HepG2 (cell line): ENCODE measurements at regions not wholly inside any gene's neighbourhood (a gene's known extent, or its start where the extent isn't known, plus 50 kb on each side); places are given as distances from the start of the nearest gene placed in this dataset.

ENCODE experiments used
- ATAC-seq: fragments of 200-7000 bp; cut with Tn5 transposase; 3 replicates; pipeline ENCODE4 v1.9.1; 2020; ENCODE audit warnings: mild to moderate bottlenecking, moderate library complexity
- BruUV-seq: library from RNA; stranded (reverse); fragments of 400-500 nt; replicated peaks from 2 replicates; lab custom pipeline; 2021; lab: Mats Ljungman, UMichigan
- CTCF ChIA-PET: fragments of 300-600 bp; formaldehyde crosslinking; extraction: SDS; loops from one replicate; lab custom pipeline; 2021; ENCODE audit warnings: low total read pairs, inconsistent platforms, low intra/inter-chr PET ratio; lab: Yijun Ruan, JAX
- POLR2A ChIA-PET: fragments of 350-600 bp; sonication (Branson Sonifier 250); formaldehyde crosslinking; loops from one replicate; lab custom pipeline; 2020; ENCODE audit warnings: antibody characterized with exemption, inconsistent platforms; lab: Yijun Ruan, JAX
- DNase-seq: peaks from one replicate; pipeline ENCODE4 v3.0.0-alpha.2; 2015; ENCODE audit warnings: low spot score
- FAIRE-seq: peaks from 3 replicates; lab custom pipeline; 2011; peaks lifted over from hg19 to GRCh38; lab: Jason Lieb, UNC
- H2AFZ ChIP-seq: one replicate; pipeline ENCODE4 v1.6.1; 2011; ENCODE audit warnings: low read length, inconsistent platforms
- H3K27ac ChIP-seq: fragments of 300-600 bp; 3 replicates; pipeline ENCODE4 v1.8.0; 2011; ENCODE audit warnings: mixed run types, mild to moderate bottlenecking, mixed read lengths, low read length, inconsistent platforms; ENCODE audit not compliant: insufficient read depth; ENCODE audit errors: extremely low read length
- H3K27me3 ChIP-seq, 2 experiments: fragments of 200-600 bp in 1 of 2; 2 replicates in 1 of 2; 3 replicates in 1 of 2; pipeline versions ENCODE4 v1.6.0 to v1.8.0; 2011; ENCODE audit warnings: low read length in 2 of 2, mild to moderate bottlenecking in 2 of 2, moderate library complexity in 2 of 2, inconsistent platforms in 1 of 2; ENCODE audit not compliant: insufficient read depth in 2 of 2, control insufficient read depth in 1 of 2
- H3K36me3 ChIP-seq, 2 experiments: fragments of 200-600 bp in 1 of 2; replicated peaks in 1 of 2; 2 replicates in 1 of 2; 3 replicates in 1 of 2; pipeline versions ENCODE4 v1.5.1 to v1.8.0; 2011; ENCODE audit warnings: low read length in 2 of 2, inconsistent platforms in 1 of 2; ENCODE audit not compliant: insufficient read depth in 2 of 2, control insufficient read depth in 1 of 2
- H3K4me1 ChIP-seq: 2 replicates; pipeline ENCODE4 v1.5.1; 2012; ENCODE audit warnings: low read length, inconsistent platforms; ENCODE audit not compliant: insufficient read depth
- H3K4me2 ChIP-seq: 2 replicates; pipeline ENCODE4 v1.6.0; 2011; ENCODE audit warnings: low read depth, low read length, inconsistent platforms
- H3K4me3 ChIP-seq, 3 experiments: fragments of 200-600 bp in 1 of 3; sonication (generic), shearing (Covaris generic) in 1 of 3; replicated peaks in 1 of 3; 2 replicates each; pipeline ENCODE4 v1.5.1; 2011 to 2016; ENCODE audit warnings: low read length in 3 of 3, inconsistent platforms in 2 of 3, low read depth in 2 of 3, mild to moderate bottlenecking in 2 of 3, control low read depth in 1 of 3, mixed read lengths in 1 of 3; ENCODE audit not compliant: insufficient read depth in 1 of 3
- H3K79me2 ChIP-seq: one replicate; pipeline ENCODE4 v1.6.1; 2011; ENCODE audit warnings: low read length, inconsistent platforms; ENCODE audit not compliant: insufficient read depth
- H3K9ac ChIP-seq: 2 replicates; pipeline ENCODE4 v1.6.0; 2011; ENCODE audit warnings: mild to moderate bottlenecking, low read depth, low read length, inconsistent platforms; ENCODE audit not compliant: insufficient read depth
- H3K9me3 ChIP-seq: 2 replicates; pipeline ENCODE4 v1.5.1; 2012; ENCODE audit warnings: mild to moderate bottlenecking, low read length
- H4K20me1 ChIP-seq: 2 replicates; pipeline ENCODE4 v1.6.0; 2011; ENCODE audit warnings: inconsistent platforms, mild to moderate bottlenecking, low read length, moderate library complexity; ENCODE audit not compliant: insufficient read depth
- ATF3 ChIP-seq: sonication (generic); formaldehyde crosslinking; IDR thresholded peaks from 2 replicates; pipeline ENCODE4 v1.4.0; 2020; ENCODE audit warnings: missing genetic modification reagents
- HOXA9 ChIP-seq: sonication (generic); formaldehyde crosslinking; IDR thresholded peaks from 2 replicates; pipeline ENCODE4 v1.8.1; 2022; ENCODE audit warnings: missing genetic modification reagents, mild to moderate bottlenecking, moderate library complexity, borderline replicate concordance
- JARID2 ChIP-seq: sonication (generic); formaldehyde crosslinking; IDR thresholded peaks from 2 replicates; pipeline ENCODE4 v1.8.1; 2023; ENCODE audit warnings: missing genetic modification reagents, inconsistent platforms; ENCODE audit not compliant: insufficient replicate concordance
- JUND ChIP-seq: sonication (generic); formaldehyde crosslinking; IDR thresholded peaks from 2 replicates; pipeline ENCODE4 v1.8.0; 2022; ENCODE audit warnings: mild to moderate bottlenecking, missing genetic modification reagents
- MBD4 ChIP-seq: IDR thresholded peaks from 2 replicates; pipeline ENCODE4 v1.6.1; 2012; ENCODE audit warnings: low read length, inconsistent platforms, borderline replicate concordance
- MYPOP ChIP-seq: sonication (generic); formaldehyde crosslinking; IDR thresholded peaks from 2 replicates; pipeline ENCODE4 v1.8.1; 2023; ENCODE audit warnings: mild to moderate bottlenecking, moderate library complexity, missing genetic modification reagents
- NFE2L1 ChIP-seq: sonication (generic); formaldehyde crosslinking; IDR thresholded peaks from 2 replicates; pipeline ENCODE4 v1.4.0; 2020; ENCODE audit warnings: missing genetic modification reagents, mild to moderate bottlenecking, borderline replicate concordance
- ONECUT2 ChIP-seq: sonication (generic); formaldehyde crosslinking; IDR thresholded peaks from 2 replicates; pipeline ENCODE4 v1.4.0; 2020; ENCODE audit warnings: missing genetic modification reagents
- RFXANK ChIP-seq: IDR thresholded peaks from 2 replicates; pipeline ENCODE4 v1.6.1; 2016
- RXRA ChIP-seq: sonication (generic); formaldehyde crosslinking; IDR thresholded peaks from 2 replicates; pipeline ENCODE4 v1.5.1; 2020; ENCODE audit warnings: missing genetic modification reagents
- SIN3A ChIP-seq: IDR thresholded peaks from 2 replicates; pipeline ENCODE4 v1.6.1; 2011; ENCODE audit warnings: low read depth, mild to moderate bottlenecking, control low read depth, low read length, borderline replicate concordance
- TFDP1 ChIP-seq: IDR thresholded peaks from 2 replicates; pipeline ENCODE4 v1.6.1; 2016; ENCODE audit warnings: missing compliant biosample characterization, missing genetic modification reagents, borderline replicate concordance
- ZBTB4 ChIP-seq: sonication (generic); formaldehyde crosslinking; IDR thresholded peaks from 2 replicates; pipeline ENCODE4 v1.4.0; 2020; ENCODE audit warnings: missing genetic modification reagents, mild to moderate bottlenecking, borderline replicate concordance
- ZNF280D ChIP-seq: sonication (generic); formaldehyde crosslinking; IDR thresholded peaks from 2 replicates; pipeline ENCODE4 v1.5.1; 2020; ENCODE audit warnings: mild to moderate bottlenecking, missing genetic modification reagents
- ZNF350 ChIP-seq: sonication (generic); formaldehyde crosslinking; IDR thresholded peaks from 2 replicates; pipeline ENCODE4 v1.4.0; 2020; ENCODE audit warnings: mild to moderate bottlenecking, low read depth, missing genetic modification reagents, borderline replicate concordance
- ZNF780A ChIP-seq: sonication (generic); formaldehyde crosslinking; IDR thresholded peaks from 2 replicates; pipeline ENCODE4 v1.8.0; 2022; ENCODE audit warnings: mild to moderate bottlenecking, missing genetic modification reagents, moderate library complexity
- ZSCAN12 ChIP-seq: sonication (generic); formaldehyde crosslinking; IDR thresholded peaks from 2 replicates; pipeline ENCODE4 v1.9.0; 2021; ENCODE audit warnings: mild to moderate bottlenecking, missing genetic modification reagents
- WGBS: methylation state at CpG from one replicate; pipeline ENCODE4 v1.1.6; 2017; ENCODE audit warnings: low lambda C conversion rate; 5-methylcytosine and 5-hydroxymethylcytosine counted together
- in situ Hi-C: cut with HindIII; loops from 2 replicates; pipeline ENCODE4 v1.10.0; 2017; ENCODE audit warnings: low pct_unique_long_range_greater_than_20kb; ENCODE audit not compliant: extremely low pct_ligation_motif_present
- intact Hi-C: fragments of 100-400 bp; cut with micrococcal nuclease; formaldehyde crosslinking; loops from one replicate; pipeline ENCODE4 v1.10.0; 2022; ENCODE audit not compliant: unreplicated experiment

GRCh38 chr1:36645867-36646266 is 163.2 kb upstream of the CSF3R start:
- no peak for ATAC-seq
- FAIRE-seq = no peak
- intact Hi-C loops = no loop called here
- no peak for TF ChIP-seq MYPOP (CRISPR knock-in tag)
- TF ChIP-seq SIN3A = no peak
- TF ChIP-seq ONECUT2 (CRISPR knock-in tag) = no peak
- no peak for TF ChIP-seq ZBTB4 (CRISPR knock-in tag)
- TF ChIP-seq NFE2L1 (CRISPR knock-in tag) = no peak
- TF ChIP-seq RXRA (CRISPR knock-in tag) = no peak
- TF ChIP-seq ATF3 (CRISPR knock-in tag) = no peak
- TF ChIP-seq ZSCAN12 (CRISPR knock-in tag) = no peak
- TF ChIP-seq MBD4 = no peak
- no peak for TF ChIP-seq ZNF350 (CRISPR knock-in tag)
- no peak for TF ChIP-seq JUND (CRISPR knock-in tag)
- no peak for TF ChIP-seq TFDP1 (CRISPR knock-in tag)
- TF ChIP-seq HOXA9 = no peak
- TF ChIP-seq RFXANK (CRISPR knock-in tag) = no peak
- TF ChIP-seq ZNF780A (CRISPR knock-in tag) = no peak
- TF ChIP-seq ZNF280D (CRISPR knock-in tag) = no peak
- no peak for TF ChIP-seq JARID2

More at GRCh38 chr1:36645867-36646266, 163.2 kb upstream of the CSF3R start:
- CTCF ChIA-PET = no interaction called here
- H3K4me2 ChIP-seq = no peak overlapping the region
- in situ Hi-C loops = no loop called here
- H3K9me3 ChIP-seq = no peaks in the 10 kb centered on the region
- POLR2A ChIA-PET = no interaction called here
- peaks cover 3 to 17% of the 10 kb centered on the region in 2 experiments; a peak in 3 of 5 replicates for H3K27me3 ChIP-seq
- DNase-seq = no peak
- BruUV-seq = no TSS peak
- H3K9ac ChIP-seq = no peak overlapping the region
- no peaks in the 10 kb centered on the region for H3K79me2 ChIP-seq
- H2AFZ ChIP-seq = no peak overlapping the region
- no peak overlapping the region for H3K27ac ChIP-seq
- no peaks in the 10 kb centered on the region for H4K20me1 ChIP-seq
- H3K4me3 ChIP-seq = no peak overlapping the region
- 20% methylated on average over 7 of the region's 10 CpGs for WGBS
- no peaks in the 10 kb centered on the region for H3K36me3 ChIP-seq
- no peaks in the 10 kb centered on the region for H3K4me1 ChIP-seq
